Hindlimb muscle (tissue), 1 donor: ENCODE measurements at regions not wholly inside any gene's neighbourhood (a gene's known extent, or its start where the extent isn't known, plus 50 kb on each side); places are given as distances from the start of the nearest gene placed in this dataset.
"Not testable (repeated sequence)": the region's sequence is repeated elsewhere in the genome, so short reads cannot be mapped to it uniquely, and the experiment has no call there.

ENCODE experiments used
- DNase-seq: peaks from one replicate; pipeline ENCODE4 v3.0.0-alpha.2; 2013

DNA sequence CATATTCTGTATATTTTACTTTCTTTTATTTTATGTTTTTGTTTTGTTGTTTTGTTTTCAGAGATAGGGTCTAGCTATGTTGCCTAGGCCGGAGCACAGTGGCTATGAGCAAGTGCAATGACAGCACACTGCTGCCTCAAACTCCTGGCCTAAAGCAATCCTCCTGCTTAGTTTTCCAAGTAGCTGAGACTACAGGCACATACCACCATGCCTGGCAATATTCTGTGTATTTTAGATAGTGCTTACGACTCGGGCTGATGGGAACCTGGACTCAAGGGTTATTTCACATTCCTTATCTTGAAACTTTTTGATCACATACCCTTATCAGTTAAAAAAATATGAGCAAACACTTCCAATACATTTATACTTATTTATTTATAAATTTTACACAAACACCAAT, 119.0 kb upstream of the STARD4 start:
- DNase-seq, result no peak

DNA sequence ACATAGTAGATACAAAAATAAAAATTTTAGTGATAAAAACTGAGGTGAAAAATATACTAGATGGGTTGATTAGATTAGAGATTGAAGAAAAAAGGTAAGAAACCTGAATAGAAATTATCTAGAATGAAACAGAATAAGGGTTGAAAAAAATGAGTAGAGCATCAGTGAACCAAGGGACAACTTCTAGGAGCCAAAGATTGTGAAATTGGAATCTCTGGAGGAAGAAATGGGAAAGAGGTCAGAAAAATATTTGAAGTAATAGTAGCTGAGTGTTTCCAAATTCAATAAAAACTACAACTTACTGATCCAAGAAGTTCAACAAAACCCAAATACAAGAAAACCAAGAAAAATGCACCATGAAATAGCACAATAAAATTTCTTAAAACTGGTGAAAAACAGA, 116.6 kb upstream of the STARD4 start:
- DNase-seq, result no peak

DNA sequence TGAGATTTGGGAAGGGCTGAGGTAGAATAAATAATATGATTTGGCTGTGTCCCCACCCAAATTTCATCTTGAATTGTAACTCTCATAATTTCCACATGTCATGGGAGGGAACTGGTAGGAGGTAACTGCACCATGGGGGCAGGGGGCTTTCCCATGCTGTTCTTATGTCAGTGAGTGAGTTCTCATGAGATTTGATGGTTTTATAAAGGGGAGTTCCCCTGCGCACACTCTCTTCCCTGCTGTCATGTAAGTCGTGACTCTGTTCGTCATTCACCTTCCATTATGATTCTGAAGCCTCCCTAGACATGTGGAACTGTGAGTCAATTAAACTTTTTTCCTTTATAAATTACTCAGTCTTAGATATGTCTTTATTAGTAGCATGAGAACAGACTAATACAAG, 115.5 kb upstream of the STARD4 start:
- DNase-seq, result no peak

DNA sequence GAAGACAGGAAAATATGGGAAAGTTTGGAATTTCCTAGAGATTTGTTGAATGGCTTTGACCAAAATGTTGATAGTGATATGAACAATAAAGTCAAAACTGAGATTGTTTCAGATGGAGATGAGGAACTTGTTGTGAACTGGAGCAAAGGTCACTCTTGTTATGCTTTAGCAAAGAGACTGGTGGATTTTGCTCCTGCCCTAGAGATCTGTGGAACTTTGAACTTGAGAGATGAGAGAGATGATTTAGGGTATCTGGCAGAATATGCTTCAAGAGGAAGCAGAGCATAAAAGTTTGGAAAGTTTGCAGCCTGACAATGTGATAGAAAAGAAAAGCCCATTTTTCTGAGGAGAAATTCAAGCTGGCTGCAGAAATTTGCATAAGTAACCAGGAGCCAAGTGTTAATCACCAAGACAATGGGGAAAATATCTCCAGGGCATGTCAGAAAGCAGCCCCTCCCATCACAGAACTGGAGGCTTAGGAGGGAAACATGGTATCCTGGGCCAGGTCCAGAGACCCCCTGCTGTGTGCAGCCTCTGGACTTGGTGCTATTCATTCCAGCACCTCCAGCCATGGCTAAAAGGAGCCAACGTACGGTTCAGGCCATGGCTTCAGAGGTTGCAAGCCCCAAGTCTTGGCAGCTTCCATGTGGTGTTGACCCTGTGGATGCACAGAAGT, 114.3 kb upstream of the STARD4 start:
- no peak for DNase-seq

DNA sequence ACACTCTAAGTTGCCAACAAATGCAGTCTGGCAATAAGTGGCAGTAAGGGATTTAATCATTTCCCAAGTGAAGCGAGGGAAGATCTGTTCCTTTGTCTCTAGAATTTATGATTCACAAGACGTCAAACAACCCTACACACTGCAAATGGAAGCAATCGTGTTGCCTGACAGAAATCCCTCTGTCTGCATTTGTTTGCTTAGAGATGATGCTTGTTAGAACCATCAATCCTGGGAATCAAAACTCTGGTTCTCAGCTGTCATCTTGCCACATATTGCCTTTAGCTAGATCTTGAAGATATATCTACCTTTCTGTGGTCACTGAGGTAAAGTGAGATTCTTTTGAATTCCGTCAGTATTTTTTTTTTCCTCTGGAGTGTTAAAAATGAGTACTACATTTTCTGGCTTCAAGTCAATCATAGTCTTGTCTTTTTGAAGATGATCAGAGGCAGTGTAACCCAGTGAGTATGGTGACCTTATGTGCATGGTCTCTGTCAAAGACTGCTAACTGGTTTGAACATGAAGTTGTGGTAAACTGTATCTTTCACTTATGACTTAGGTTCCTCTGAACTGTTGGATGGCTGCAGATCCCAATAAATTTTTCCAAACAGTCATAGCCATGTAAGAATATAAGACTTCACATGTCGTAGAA, 106.4 kb upstream of the STARD4 start:
- no peak for DNase-seq

DNA sequence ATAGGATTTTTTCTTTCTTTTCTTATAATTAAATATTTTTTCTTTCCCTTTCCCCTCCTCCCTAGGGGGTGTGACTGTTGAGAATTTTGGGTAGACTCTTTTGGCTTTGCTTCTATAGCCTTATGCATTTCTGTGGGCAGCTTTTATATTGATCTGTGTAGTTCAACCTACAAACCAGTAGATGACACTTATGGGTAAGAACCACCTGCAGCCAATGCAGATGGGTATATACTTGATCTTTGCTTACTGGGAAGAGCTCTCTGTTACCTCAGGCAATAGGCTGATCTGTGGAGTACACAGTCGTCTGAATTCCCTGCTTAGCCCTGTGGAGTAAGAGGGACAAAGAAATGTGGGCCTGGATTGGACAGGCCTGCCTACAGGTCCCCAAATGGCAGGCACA, 102.7 kb upstream of the STARD4 start:
- DNase-seq, result no peak

DNA sequence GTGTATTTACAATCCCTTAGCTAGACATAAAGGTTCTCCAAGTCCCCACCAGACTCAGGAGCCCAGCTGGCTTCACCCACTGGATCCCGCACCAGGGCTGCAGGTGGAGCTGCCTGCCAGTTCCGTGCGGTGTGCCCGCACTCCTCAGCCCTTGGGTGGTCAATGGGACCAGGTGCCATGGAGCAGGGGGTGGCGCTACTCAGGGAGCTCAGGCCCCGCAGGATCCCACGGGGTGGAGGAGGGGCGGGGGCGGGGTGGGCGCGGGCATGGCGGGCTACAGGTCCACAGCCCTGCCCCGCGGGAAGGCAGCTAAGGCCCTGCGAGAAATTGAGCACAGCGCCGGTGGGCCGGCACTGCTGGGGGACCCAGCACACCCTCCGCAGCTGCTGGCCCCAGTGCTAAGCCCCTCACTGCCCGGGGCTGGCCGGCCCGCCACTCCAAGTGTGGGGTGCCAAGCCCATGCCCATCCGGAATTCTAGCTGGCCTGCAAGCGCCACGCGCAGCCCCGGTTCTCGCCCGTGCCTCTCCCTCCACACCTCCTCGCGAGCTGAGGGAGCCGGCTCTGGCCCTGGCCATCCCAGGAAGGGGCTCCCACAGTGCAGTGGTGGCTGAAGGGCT, 99.8 kb upstream of the STARD4 start:
- DNase-seq, result not testable (repeated sequence)

DNA sequence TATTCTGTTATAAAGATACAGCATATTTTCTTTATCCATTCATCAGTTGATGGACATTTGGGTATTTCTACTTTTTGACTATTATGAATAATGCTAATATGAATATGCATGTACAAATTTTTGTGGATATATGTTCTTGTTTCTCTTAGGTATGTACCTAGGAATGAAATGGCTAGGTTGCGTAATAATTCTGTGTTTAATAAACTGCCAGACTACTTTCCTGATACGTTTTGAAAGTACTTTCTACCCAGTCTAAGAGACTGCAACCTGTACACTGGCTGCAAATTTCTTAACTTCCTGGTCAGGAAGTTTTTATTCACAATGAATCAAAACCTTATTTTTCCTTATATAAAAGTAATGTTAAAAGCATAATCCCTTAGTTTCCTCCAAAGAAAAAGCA, 93.9 kb upstream of the STARD4 start:
- DNase-seq, result no peak

DNA sequence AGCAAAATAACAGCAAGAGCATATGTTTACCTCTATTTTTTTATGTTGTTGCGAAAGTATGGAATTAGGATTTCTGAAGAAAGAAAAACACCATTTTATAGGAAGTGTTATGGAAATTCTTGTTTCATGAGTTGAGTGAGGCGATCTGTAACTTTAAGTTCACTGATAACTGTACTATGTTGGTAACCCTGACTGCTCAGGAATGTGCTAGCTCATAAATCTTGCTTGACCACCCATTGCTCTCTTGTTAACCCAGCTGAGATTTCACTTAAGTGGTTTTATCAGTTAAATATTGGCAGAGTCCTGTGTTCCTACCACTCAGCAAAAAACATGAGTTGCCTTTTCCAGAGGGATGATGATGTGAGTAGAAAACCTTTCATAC, 91.1 kb upstream of the STARD4 start:
- DNase-seq, result no peak

DNA sequence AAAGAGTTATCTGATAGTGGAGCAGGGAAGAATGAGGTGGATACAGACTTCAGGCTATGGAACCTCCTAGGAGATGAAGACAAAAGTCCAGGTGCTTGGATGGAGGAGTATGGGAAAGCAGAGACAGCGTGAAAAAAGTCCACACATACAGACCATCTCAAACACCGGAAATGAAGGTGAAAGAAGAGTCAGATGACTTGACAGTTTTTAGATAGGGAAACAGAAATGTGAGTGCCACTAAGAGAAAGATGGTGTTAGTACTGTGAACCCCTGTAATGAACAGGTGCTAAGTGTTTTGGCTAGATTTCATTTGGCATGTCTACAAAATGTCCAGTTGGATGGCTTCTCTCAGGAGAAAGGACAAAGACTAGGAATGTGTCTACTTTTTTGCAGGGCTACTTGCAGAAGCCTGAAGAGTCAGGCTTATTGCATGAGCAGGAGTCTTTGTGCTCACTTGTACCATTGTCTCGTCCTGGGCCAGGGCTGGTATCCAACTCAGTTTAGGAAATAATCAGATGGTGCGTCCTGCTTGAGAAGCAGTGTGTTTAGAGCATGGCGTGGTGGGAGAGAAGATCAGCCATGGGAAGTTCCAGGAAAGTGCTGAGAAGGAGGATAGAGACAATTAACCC, 90.6 kb upstream of the STARD4 start:
- no peak for DNase-seq

DNA sequence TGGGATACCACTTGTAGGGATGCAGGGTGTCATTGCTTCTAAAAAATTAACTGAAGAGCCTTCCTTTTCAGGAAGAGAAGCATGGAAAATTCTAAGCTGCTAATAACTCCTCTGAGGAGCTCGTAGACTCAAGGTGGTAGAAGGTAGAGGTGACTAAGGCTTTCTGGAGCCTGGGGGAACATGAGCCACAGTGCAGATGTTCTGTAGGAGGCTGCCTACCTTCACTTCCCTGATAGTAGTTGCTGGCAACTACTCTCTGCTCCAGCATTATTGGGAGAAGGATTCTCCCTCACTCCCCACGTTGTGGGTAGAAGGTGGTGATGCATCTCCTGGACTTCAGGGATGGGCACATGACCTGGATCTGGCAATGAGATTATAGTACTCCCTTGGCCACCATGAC, 86.7 kb upstream of the STARD4 start:
- no peak for DNase-seq

DNA sequence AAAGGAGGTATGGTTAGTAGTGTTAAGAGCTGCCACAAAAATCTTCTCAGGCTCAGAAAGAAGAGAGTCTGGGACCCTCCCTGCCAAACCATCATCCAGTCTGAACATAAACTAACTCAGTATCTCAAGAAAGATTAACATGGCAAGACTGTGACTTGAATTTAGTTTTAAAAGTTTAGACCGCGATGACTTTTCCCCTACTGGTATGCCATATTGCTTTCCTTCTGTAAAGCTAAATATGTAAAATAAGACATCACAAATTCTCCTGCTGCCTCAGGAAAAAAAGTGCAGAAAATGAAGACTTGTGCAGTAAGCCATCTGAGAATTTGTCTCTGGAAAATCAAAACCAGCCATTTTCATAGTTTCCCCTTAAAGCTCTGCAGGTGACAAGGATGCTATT, 85.2 kb upstream of the STARD4 start:
- DNase-seq, result no peak

DNA sequence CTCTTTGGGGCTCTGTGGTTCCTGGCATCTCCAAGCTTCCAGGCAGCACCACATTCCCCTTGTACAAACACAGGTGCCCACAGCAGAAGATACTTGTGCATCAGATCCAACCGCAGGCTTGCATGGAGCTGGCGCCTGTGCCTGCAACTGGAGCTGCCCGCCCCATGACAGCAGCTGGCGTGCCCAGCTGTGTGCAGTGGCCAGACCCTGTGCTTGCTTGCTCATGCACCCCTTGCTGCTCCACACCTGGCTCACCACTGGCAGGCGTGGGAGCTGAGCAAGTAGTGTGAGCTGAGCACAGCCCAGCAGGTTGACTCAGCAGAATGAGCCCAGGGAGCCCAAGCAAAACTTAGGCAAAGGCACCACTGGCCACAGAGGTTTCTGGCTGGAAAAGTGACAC, 84.4 kb upstream of the STARD4 start:
- no peak for DNase-seq

DNA sequence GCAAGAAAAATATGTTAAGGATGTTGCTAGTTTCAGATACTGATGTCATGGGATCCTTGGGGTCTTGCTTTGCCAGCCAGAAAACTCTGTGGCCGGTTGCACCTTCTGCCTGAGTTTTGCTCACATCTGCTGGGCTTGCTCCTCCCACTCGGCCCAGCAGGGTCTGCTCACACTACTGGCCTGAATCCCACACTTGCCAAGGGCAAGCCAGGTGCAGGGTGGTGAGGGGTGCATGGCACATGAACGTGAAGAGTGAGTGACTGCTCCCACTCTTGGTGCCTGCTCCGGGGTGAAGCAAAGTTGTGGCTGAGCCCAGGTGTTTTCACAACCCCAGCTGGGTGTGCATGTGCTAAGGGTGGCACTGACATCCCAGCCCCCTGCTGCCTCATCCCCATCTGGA, 83.1 kb upstream of the STARD4 start:
- no peak for DNase-seq

DNA sequence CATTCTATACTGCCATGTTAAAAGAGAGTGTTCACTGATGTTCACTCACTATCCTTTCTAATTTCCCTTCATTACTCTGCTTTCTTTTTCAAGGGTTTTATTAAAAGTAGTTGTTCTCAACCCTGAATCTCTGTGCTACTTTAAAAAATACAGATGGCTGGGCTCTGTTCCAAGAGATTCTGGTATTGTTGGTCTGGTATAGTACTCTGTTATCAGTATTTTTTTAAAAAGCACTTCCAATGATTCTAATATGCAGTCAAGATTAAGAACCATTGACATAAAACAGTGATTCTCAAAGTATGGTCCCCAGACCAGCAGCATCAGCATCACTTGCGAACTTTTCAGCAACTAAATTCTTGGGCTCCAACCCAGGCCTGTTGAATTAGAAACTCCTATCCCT, 77.0 kb upstream of the STARD4 start:
- DNase-seq, result no peak

DNA sequence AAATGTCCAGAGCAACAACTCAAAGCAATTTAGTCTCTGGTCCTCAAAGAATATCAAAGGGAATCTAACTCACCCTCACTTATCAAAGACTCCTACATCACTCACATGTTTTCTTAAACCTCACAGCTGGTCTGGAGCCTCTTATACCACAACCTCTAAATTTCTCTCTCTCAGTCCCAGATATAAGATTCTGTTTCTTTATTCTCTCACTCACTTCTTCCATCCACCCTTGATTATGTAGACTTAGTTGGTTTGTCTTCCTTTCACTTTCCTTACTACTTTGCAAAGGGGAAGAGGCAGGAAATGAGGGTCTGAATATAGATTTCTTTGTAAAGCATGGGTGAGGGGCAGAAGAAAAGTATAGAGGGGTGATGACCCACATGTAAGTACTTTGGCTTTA, 75.4 kb upstream of the STARD4 start:
- no peak for DNase-seq

DNA sequence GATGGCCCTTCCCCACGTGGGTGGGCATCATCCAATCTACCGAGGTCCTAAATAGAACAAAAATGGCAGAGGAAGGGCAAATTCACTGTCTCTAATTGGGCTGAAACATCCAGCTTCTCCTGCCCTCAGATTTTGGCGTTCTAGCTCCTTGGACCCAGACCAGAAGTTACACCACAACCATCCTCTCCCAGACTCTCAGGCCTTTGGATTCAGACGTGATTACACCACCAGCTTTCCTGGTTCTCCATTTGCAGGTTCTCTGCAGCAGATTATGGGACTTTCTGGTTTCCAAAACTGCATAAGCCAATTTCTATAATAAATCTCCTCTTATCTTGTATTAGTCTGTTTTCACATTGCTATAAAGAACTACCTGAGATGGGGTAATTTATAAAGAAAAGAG, 73.6 kb upstream of the STARD4 start:
- no peak for DNase-seq

DNA sequence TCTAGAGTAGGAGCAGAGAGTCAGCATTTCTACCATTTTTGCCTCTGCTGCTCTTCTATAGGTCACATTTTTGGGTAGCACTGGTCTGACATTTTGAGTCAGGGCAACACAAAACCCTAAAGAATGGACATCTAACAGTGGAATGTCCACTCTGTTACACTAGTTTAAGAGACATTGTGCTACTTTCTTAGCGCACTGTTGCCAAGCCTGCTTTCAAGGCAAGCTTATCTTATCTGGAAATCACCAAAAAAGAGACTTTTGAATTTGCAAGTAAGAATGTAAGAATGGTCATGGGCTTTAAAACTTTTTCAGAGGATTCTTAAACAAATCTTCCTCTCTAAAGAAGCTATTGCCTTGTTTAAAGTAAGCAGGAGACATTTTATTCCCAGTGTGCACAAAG, 73.0 kb upstream of the STARD4 start:
- no peak for DNase-seq

DNA sequence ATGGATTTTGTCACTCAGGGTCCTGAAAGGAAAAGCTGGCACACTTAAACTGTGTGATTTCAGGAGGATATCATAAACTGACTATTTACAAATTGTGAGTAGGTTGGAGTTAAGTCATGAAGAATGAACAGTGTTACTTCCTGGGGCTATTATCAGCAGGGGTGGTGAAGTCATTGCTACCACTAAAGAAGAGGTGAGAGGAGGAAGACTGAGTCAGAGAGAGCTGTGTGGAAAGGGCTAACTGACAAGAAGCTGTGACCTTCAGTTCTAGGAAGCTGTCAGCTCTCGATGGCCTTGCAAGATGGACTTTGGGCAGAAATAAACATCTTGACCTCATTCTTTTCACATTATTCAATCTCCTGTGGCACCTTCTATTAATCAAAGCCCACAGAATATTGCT, 72.3 kb upstream of the STARD4 start:
- DNase-seq, result no peak

DNA sequence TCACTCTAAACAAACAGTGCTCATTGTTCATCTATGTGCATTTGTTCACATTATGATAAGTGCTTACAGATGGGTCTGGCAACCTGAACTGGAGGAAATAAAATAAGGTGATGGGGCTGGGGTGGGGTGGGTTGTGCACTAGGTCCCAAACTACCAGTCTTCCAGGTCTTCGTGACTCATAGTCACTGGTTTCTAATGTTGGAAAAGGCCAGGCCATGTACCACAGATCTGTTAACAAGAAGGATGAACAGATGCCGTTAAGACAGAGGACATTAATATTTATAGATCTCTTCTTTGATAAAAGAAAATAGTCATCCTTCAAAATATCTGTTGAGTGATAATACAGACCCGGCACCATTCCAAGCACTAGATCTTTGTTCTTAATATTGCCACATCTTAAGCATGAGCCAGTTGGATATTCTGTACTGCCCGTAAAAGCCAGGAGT, 71.4 kb upstream of the STARD4 start:
- no peak for DNase-seq

DNA sequence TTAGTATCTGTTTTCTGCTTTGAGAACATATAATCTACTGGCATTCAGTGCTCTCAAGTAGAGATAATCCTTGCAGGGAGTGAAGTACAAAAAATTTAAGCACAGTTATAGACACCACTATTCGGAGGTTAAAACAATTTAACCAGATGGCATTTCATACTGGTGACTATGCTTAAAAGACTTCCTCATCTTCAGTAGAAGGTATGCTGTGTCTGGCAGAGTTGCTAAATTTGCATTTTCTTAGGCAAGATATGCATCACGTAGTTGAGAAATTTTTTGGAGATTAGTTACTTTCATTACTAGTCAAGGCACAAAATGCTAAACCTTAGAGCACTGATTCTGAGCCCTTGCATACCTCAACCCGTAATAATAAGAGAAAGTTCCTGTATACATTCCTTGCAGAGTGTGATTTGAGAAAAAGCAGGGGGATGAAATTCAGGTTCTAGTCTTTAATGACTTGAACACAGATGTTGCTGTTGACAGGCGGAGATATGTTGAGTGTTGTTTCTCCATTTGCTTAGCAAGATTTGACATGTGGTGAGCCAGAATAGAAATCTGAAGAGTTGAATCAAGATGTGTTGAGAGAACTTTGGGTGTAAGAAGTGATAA, 70.8 kb upstream of the STARD4 start:
- no peak for DNase-seq

DNA sequence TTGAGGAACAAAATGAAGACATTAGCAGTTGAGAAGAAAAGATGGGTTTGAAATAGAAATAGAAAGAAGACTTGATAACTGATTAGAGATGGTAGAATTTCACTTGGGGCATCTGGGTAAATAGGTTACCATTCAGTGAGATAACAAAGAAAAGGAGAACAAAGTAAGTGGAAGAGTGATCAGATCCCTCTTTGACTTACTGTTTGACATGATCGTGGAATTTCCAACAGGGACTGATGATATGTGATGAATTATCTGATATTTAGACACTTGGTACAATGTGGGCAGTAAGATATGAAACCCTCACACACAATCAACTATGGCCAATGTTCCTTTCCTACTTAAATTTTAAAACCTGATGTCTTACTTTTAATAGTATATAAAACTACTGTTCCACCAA, 70.1 kb upstream of the STARD4 start:
- no peak for DNase-seq

DNA sequence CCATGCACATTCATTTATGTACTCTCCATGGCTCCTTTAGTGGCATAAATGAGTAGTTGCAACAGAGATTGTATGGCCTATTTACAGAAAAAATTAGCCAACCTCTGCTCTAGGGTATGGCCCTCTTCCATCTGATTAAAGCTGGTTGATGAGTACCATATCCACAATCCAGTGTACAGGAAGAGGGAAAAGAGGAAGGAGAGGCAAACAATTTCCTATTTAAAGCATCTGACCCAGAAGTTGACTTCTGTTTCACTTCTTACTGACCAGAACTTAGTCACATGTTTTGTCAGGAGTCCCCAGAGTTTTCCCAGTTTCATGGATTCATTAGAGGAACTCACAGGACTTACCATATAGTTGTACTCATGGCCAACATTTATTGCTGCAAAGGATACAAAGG, 68.6 kb upstream of the STARD4 start:
- DNase-seq, result no peak

DNA sequence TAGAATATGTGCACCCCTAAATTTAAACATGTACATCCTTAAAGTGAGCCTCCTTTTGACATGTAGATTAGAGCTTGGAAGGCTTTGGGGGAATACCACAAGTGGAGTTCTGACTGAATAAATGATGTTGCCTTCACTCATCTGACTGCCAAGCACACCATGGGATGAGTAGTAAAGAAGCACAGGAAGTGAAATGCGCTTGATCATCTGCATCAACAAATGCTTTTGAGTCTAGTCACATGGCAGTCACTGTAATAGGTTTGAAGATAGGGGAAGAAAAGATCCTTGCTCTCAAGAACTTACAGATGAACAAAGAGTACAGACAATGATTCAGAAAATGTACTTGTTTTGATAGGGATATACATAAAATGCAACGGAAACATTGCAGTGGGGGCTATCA, 62.0 kb upstream of the STARD4 start:
- DNase-seq, result no peak
